Ishikawa (cell line): ENCODE measurements at regions not wholly inside any gene's neighbourhood (a gene's known extent, or its start where the extent isn't known, plus 50 kb on each side); places are given as distances from the start of the nearest gene placed in this dataset.

Experiments used
- NFIC ChIP-seq: IDR thresholded peaks from 2 replicates; pipeline ENCODE4 v1.6.1; 2012
- RAD21 ChIP-seq: IDR thresholded peaks from 2 replicates; pipeline ENCODE4 v1.6.1; 2012; ENCODE audit warnings: low read depth
- TAF1 ChIP-seq: IDR thresholded peaks from 2 replicates; pipeline ENCODE4 v1.6.1; 2012; ENCODE audit warnings: low read depth, mild to moderate bottlenecking
- TEAD4 ChIP-seq: IDR thresholded peaks from 2 replicates; pipeline ENCODE4 v1.6.1; 2012
- YY1 ChIP-seq: IDR thresholded peaks from 2 replicates; pipeline ENCODE4 v1.6.1; 2012; ENCODE audit warnings: low read depth
- ZBTB7A ChIP-seq: IDR thresholded peaks from 2 replicates; pipeline ENCODE4 v1.6.1; 2012; ENCODE audit warnings: low read depth
- TF ChIP-seq, protein P1 (sequence below): IDR thresholded peaks from 2 replicates; pipeline ENCODE4 v1.6.1; 2012
- TF ChIP-seq, protein P2 (sequence below): IDR thresholded peaks from 2 replicates; pipeline ENCODE4 v1.6.1; 2012

DNA sequence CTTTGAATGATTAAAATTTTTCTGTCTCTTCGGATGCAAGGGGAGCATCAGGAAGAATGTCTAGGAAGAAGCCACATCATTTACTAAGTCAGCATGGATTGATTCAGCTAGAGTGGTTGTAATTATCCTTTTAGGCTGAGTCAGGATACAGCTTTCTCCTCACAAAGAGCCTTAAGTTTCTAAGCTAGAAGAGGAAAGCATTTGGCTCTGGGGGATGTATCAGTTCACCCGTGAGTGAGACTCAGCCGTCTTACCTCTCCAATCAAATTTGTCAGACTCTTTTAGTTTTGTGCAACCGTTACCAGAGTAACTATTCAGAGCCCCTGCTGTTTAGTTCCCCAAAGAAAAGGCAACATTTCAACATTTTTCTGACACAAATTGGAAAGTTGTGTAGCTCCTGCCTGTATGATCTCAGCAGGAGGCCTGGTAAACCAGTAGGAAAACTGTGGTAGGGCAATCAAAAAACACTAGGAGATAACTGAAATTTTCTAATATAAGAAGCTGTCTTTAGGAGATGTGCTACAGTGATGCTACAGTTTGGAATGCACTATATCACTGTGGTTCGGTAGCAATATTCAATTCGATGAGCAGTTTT, 432.4 kb upstream of the LUZP2 start:
- no peak for TF ChIP-seq TAF1
- no peak for TF ChIP-seq TEAD4
- no peak for TF ChIP-seq YY1
- TF ChIP-seq NFIC: no peak
- TF ChIP-seq, protein P1, sequence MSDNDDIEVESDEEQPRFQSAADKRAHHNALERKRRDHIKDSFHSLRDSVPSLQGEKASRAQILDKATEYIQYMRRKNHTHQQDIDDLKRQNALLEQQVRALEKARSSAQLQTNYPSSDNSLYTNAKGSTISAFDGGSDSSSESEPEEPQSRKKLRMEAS: no peak
- no peak for TF ChIP-seq RAD21
- TF ChIP-seq ZBTB7A: no peak
- TF ChIP-seq, protein P2, sequence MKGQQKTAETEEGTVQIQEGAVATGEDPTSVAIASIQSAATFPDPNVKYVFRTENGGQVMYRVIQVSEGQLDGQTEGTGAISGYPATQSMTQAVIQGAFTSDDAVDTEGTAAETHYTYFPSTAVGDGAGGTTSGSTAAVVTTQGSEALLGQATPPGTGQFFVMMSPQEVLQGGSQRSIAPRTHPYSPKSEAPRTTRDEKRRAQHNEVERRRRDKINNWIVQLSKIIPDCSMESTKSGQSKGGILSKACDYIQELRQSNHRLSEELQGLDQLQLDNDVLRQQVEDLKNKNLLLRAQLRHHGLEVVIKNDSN: no peak
